HUES64 (cell line): ENCODE measurements at regions not wholly inside any gene's neighbourhood (a gene's known extent, or its start where the extent isn't known, plus 50 kb on each side); places are given as distances from the start of the nearest gene placed in this dataset.

Source experiments
- H3K27ac ChIP-seq: 2 replicates; pipeline ENCODE4 v1.7.0; 2013; ENCODE audit warnings: low read depth, low read length, inconsistent platforms
- H3K27me3 ChIP-seq: 2 replicates; pipeline ENCODE4 v1.6.1; 2013; ENCODE audit warnings: mild to moderate bottlenecking, low read length; ENCODE audit not compliant: insufficient read depth
- H3K36me3 ChIP-seq: 2 replicates; pipeline ENCODE4 v1.6.1; 2013; ENCODE audit warnings: mild to moderate bottlenecking, low read length; ENCODE audit not compliant: insufficient read depth
- H3K4me1 ChIP-seq: 2 replicates; pipeline ENCODE4 v1.6.1; 2013; ENCODE audit warnings: mild to moderate bottlenecking, low read length, moderate library complexity; ENCODE audit not compliant: insufficient read depth
- H3K4me3 ChIP-seq: 2 replicates; pipeline ENCODE4 v1.5.1; 2013; ENCODE audit warnings: mild to moderate bottlenecking, low read length, moderate library complexity
- H3K9ac ChIP-seq: 2 replicates; pipeline ENCODE4 v1.6.1; 2013; ENCODE audit warnings: mild to moderate bottlenecking, low read depth, low read length
- H3K9me3 ChIP-seq: 2 replicates; pipeline ENCODE4 v1.6.1; 2013; ENCODE audit warnings: low read depth, low read length; ENCODE audit not compliant: insufficient read depth
- WGBS: fragments of 150-250, 120-280 bp; methylation state at CpG from one replicate; pipeline ENCODE4 v1.1.7; 2013; ENCODE audit warnings: missing lambda C conversion rate; 5-methylcytosine and 5-hydroxymethylcytosine counted together

DNA sequence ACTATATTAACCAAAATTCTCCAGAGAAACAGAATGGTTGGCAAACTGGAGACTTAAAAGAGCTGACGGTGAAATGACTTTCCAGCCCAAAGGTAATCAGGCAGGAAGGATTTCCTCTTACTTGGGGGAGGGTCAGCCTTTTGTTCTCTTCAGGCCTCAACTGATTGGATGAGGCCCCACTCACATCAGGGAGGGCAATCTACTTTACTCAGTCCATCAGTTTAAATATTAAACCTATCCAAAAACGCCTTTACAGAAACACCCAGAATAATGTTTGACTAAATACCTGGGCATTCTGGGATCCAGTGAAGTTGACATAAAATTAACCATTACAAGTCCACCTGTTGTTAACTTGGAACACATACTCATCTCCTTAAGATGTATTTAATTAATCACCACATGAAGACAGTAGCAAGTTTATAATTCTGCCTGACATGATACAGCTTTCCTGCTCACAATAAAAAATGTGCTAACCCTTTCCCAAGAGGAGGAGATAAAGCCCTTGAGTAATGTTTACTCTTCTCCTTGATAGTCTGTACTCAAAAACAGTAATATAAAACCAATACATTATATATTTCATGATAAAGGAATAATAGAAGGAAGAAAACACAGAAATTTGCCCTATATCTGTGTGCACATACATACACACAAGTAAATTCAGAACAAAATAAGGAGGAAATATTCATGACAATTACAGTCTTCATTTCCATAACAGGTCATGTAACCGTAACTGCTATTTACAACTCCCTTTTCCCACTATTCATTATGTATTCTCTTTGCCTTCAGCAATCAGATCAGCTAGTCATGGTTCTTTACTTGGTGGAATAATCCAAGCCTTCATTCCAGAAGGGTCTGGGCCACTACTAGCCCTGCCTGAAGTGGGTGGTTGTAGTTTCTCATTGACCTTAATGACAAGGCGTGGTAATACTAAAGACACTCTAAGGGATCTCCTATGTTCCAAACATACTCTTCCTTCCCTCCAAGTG is 107.5 kb upstream of the RUNX1 start:
- Histone ChIP-seq H3K4me3 (no peak overlapping the region), H3K36me3 (no peaks in the 10 kb centered on the region), H3K27me3 (no peaks in the 10 kb centered on the region), H3K9ac (no peak overlapping the region), H3K4me1 (no peaks in the 10 kb centered on the region), H3K9me3 (peaks cover 10% of the 10 kb centered on the region), H3K27ac (no peak overlapping the region)
- WGBS = 92% methylated on average over 4 of the region's 4 CpGs

DNA sequence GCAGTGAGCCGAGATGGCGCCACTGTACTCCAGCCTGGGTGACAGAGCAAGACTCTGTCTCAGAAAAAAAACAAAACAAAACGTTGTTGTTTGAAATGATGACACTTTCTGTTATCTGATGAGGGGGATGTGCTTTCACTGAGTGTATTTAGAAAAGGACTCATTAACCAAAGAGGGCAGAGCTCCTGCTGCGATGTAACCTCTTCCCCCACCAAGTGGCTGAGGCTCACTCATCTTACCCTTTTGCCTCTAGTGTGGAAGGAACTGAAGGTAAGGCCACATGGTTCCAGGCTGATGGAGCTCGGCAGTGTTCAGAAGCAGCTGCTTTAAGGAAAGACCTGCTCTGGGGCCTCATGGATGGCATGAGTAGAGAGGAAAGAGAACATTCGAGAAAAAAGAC is 105.7 kb upstream of the RUNX1 start:
- no peaks in the 10 kb centered on the region for H3K27me3 ChIP-seq
- no peak overlapping the region for H3K9ac ChIP-seq
- H3K27ac ChIP-seq = no peak overlapping the region
- H3K4me1 ChIP-seq = no peaks in the 10 kb centered on the region
- peaks cover 12% of the 10 kb centered on the region for H3K9me3 ChIP-seq
- H3K4me3 ChIP-seq = no peak overlapping the region
- no peaks in the 10 kb centered on the region for H3K36me3 ChIP-seq
- 92% methylated on average over 5 of the region's 6 CpGs for WGBS

GRCh38 chr21:35153671-35154070 is 104.6 kb upstream of the RUNX1 start:
- Histone ChIP-seq H3K4me3 (no peak overlapping the region), H3K4me1 (no peaks in the 10 kb centered on the region), H3K27ac (no peak overlapping the region), H3K36me3 (no peaks in the 10 kb centered on the region), H3K9me3 (peaks cover 12% of the 10 kb centered on the region), H3K27me3 (no peaks in the 10 kb centered on the region), H3K9ac (no peak overlapping the region)
- WGBS = 89% methylated on average over 5 of the region's 5 CpGs

DNA sequence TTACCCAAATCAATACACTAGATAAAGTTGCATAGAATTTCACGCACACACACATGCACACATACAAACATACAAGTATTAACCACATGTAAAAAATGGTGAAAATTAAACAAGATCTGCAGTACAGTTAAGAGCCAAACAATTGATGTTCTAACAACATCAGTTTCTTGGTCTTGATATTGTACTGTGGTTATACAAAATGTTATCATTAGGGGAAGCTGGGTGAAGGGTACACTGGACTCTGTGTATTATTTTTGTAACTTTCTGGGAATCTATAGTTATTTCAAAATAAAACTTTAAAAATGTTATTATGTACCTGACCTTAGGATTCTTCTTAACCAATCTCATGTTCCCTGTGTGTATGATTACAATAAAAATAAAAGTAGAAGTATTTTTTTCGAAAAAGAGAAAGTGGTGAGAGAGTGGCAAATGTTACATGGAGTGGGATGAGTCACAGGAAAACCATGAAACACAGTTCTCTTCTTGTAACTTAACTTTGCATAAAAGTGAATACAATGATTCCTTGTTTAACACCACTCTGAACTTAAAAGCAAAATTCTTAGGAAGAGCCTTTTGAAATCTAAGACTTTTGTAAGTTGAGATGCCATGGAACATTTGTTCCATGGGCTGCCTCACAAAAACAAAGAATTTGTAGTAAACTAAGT is 101.6 kb upstream of the RUNX1 start:
- no peaks in the 10 kb centered on the region for H3K36me3 ChIP-seq
- H3K27ac ChIP-seq = no peak overlapping the region
- H3K27me3 ChIP-seq = no peaks in the 10 kb centered on the region
- no peak overlapping the region for H3K9ac ChIP-seq
- no peak overlapping the region for H3K4me3 ChIP-seq
- H3K9me3 ChIP-seq = 0 out of 2 replicates have a peak, but pooled peaks cover 2% of the 10 kb centered on the region
- 100% methylated on average over 1 of the region's 2 CpGs for WGBS
- H3K4me1 ChIP-seq = no peaks in the 10 kb centered on the region; the same call in 1 of the 2 replicates

DNA sequence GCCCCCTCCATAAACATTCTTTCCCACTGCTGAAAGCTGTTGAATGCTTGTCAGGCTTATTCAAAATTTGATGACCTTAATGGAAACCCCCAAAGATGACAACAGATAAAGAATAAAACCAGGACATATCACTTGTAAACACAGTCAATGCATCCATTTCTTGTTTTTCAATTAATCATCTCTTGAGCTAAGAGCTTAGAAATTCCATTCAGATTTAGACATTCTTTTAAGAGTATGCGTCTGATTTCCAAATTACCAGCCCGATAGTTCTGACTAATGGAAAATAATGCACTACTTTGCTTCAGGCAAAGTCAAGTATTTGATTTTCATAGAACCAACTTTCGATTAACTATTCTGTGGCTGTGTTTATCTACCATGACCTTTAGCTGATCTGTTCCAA is 100.6 kb upstream of the RUNX1 start:
- no peaks in the 10 kb centered on the region; the same call in 1 of the 2 replicates for H3K4me1 ChIP-seq

GRCh38 chr21:35147439-35147838 is 98.3 kb upstream of the RUNX1 start:
- no peak overlapping the region for H3K9ac ChIP-seq
- H3K4me1 ChIP-seq = no peaks in the 10 kb centered on the region; the same call in 1 of the 2 replicates
- H3K4me3 ChIP-seq = no peak overlapping the region
- 0 out of 2 replicates have a peak, but pooled peaks cover 2% of the 10 kb centered on the region for H3K9me3 ChIP-seq
- no peak overlapping the region for H3K27ac ChIP-seq
- no peaks in the 10 kb centered on the region for H3K27me3 ChIP-seq
- WGBS = 95% methylated on average over 3 of the region's 4 CpGs
- H3K36me3 ChIP-seq = no peaks in the 10 kb centered on the region

More for the DNA sequence above, 100.6 kb upstream of the RUNX1 start:
- Histone ChIP-seq H3K27ac (no peak overlapping the region), H3K27me3 (no peaks in the 10 kb centered on the region), H3K4me3 (no peak overlapping the region), H3K9me3 (0 out of 2 replicates have a peak, but pooled peaks cover 2% of the 10 kb centered on the region), H3K9ac (no peak overlapping the region), H3K36me3 (no peaks in the 10 kb centered on the region)
- WGBS = 96% methylated on average over 3 of the region's 3 CpGs

GRCh38 chr21:35145626-35146233 is 96.6 kb upstream of the RUNX1 start:
- Histone ChIP-seq H3K9me3 (0 out of 2 replicates have a peak, but pooled peaks cover 2% of the 10 kb centered on the region), H3K4me3 (no peak overlapping the region), H3K27ac (no peak overlapping the region), H3K27me3 (no peaks in the 10 kb centered on the region), H3K36me3 (no peaks in the 10 kb centered on the region), H3K9ac (no peak overlapping the region), H3K4me1 (no peaks in the 10 kb centered on the region; the same call in 1 of the 2 replicates)
- WGBS = 94% methylated on average over 3 of the region's 3 CpGs

GRCh38 chr21:35144978-35145377 is 95.9 kb upstream of the RUNX1 start:
- no peaks in the 10 kb centered on the region for H3K9me3 ChIP-seq
- H3K4me3 ChIP-seq = no peak overlapping the region
- no peaks in the 10 kb centered on the region; the same call in 1 of the 2 replicates for H3K4me1 ChIP-seq
- H3K9ac ChIP-seq = no peak overlapping the region
- no peaks in the 10 kb centered on the region for H3K27me3 ChIP-seq
- H3K36me3 ChIP-seq = no peaks in the 10 kb centered on the region
- H3K27ac ChIP-seq = no peak overlapping the region
- WGBS = 88% methylated on average over 2 of the region's 2 CpGs

GRCh38 chr21:35142036-35142815 is 93.1 kb upstream of the RUNX1 start:
- 89% methylated on average over 1 of the region's 1 CpG for WGBS
- no peaks in the 10 kb centered on the region for H3K9me3 ChIP-seq

GRCh38 chr21:35139382-35139715 is 90.2 kb upstream of the RUNX1 start:
- no peaks in the 10 kb centered on the region for H3K27me3 ChIP-seq
- 93% methylated on average over 4 of the region's 4 CpGs for WGBS
- no peak overlapping the region for H3K9ac ChIP-seq
- no peak overlapping the region for H3K27ac ChIP-seq
- no peak overlapping the region for H3K4me3 ChIP-seq
- H3K4me1 ChIP-seq = peaks cover 20% of the 10 kb centered on the region
- no peaks in the 10 kb centered on the region for H3K36me3 ChIP-seq
- H3K9me3 ChIP-seq = no peaks in the 10 kb centered on the region

More at GRCh38 chr21:35142036-35142815, 93.1 kb upstream of the RUNX1 start:
- no peak overlapping the region for H3K4me3 ChIP-seq
- no peaks in the 10 kb centered on the region for H3K27me3 ChIP-seq
- no peak overlapping the region for H3K27ac ChIP-seq
- no peak overlapping the region for H3K9ac ChIP-seq
- H3K4me1 ChIP-seq = no peaks in the 10 kb centered on the region
- no peaks in the 10 kb centered on the region for H3K36me3 ChIP-seq
